ENCODE measurements at regions not wholly inside any gene's neighbourhood (a gene's known extent, or its start where the extent isn't known, plus 50 kb on each side); places are given as distances from the start of the nearest gene placed in this dataset.

- no peaks in the 10 kb centered on the region for H3K4me1 ChIP-seq (ENCODE audit: insufficient read depth)
- no peaks in the 10 kb centered on the region for H3K36me3 ChIP-seq
- no peaks in the 10 kb centered on the region for H3K9me3 ChIP-seq
- DNase-seq = no peak
- H3K27me3 ChIP-seq = no peaks in the 10 kb centered on the region
- WGBS, 3 donors = 22 to 37% (median 29%) methylated on average over 5 of the region's 5 CpGs
- TF ChIP-seq CTCF (IDR thresholded peaks at IDR 0.05) = no peak
- no peak for TF ChIP-seq EP300 (IDR thresholded peaks at IDR 0.05)
- TF ChIP-seq POLR2A (IDR thresholded peaks at IDR 0.05) = no peak
- no peak overlapping the region for H3K27ac ChIP-seq
- no peak overlapping the region for H3K4me3 ChIP-seq
- intact Hi-C loops (cut with DNase I) = no loop called here
Measured at GRCh38 chr9:7375013-7375511, 424.5 kb downstream of the DMAC1 start.

DNA sequence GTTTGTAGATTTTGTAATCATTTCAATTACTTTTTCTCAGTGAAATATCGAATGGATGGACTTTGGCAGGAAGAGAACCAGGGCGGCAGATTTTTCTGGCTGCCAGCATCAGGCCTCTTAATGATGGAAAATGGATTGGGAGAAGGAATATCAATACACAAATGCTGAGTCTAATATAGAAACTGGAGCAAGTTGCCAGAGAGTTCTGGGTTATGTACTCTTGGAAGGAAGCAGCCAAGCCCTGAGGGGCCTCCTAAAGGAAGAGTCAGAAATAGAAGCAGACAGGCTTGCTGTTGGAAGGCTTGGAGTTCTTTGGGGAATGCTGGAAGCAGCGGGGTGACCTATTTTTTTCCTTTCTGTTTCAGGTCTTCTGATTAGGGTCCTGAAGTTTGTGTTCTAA is 428.6 kb downstream of the DMAC1 start:
- TF ChIP-seq EP300 (IDR thresholded peaks at IDR 0.05) = no peak
- TF ChIP-seq POLR2A (IDR thresholded peaks at IDR 0.05) = no peak
- no peak for TF ChIP-seq CTCF (IDR thresholded peaks at IDR 0.05)
- H3K36me3 ChIP-seq = no peaks in the 10 kb centered on the region
- no peak overlapping the region for H3K4me3 ChIP-seq
- WGBS, 3 donors = 83 to 89% (median 87%) methylated on average over 3 of the region's 3 CpGs
- no peak overlapping the region for H3K27ac ChIP-seq
- no peaks in the 10 kb centered on the region for H3K4me1 ChIP-seq (ENCODE audit: insufficient read depth)
- no peaks in the 10 kb centered on the region for H3K9me3 ChIP-seq
- intact Hi-C loops (cut with DNase I) = no loop called here
- H3K27me3 ChIP-seq = no peaks in the 10 kb centered on the region
- DNase-seq = no peak

DNA sequence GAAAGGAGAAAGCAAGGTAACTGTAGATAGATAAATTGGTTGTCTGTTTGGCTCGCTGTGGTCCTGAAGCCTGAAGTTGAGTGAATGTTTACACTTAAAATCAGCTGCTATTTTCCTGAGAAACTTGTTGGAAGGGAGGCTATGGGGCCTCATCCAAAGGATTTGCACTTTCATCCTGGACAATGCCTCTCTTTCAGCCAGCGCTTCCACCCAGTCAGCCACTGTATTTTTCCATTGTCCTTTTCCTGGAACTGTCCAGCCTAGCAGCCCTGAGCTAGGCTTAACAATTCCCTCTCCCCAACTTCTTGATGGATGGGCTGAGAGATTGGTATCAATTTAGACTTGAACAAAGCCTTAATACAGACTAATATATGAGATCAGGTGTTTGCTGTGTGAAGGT is 429.2 kb downstream of the DMAC1 start:
- H3K4me3 ChIP-seq = no peak overlapping the region
- no peaks in the 10 kb centered on the region for H3K9me3 ChIP-seq
- no peak for TF ChIP-seq POLR2A (IDR thresholded peaks at IDR 0.05)
- TF ChIP-seq CTCF (IDR thresholded peaks at IDR 0.05) = no peak
- TF ChIP-seq EP300 (IDR thresholded peaks at IDR 0.05) = no peak
- no peak overlapping the region for H3K27ac ChIP-seq
- H3K36me3 ChIP-seq = no peaks in the 10 kb centered on the region
- WGBS, 3 donors = 81 to 88% (median 85%) methylated on average over 2 of the region's 2 CpGs
- DNase-seq = no peak
- intact Hi-C loops (cut with DNase I) = no loop called here
- H3K4me1 ChIP-seq (ENCODE audit: insufficient read depth) = no peaks in the 10 kb centered on the region
- H3K27me3 ChIP-seq = no peaks in the 10 kb centered on the region

DNA sequence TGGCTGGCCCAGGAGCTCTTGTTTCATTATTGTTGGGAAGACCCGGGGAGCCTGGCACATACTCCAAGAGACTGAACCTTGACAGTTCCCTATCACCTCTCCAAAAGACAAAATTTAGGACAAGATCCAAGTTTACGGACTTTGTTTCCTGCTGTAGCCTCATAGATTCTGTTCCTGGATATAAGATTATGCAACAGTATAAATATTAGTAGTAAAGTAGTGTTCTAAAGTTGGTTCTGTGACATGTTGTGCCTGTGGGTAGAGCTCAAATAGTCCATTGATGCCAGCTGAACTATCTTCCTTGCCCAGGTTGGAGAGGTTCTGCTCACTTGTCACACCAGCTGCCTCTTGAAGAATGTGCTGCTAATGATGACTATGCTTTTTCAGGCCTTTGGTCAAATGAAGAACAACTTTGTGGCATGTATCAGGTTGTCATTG is 430.2 kb downstream of the DMAC1 start:
- no peaks in the 10 kb centered on the region for H3K27me3 ChIP-seq
- intact Hi-C loops (cut with DNase I) = no loop called here
- no peaks in the 10 kb centered on the region for H3K36me3 ChIP-seq
- DNase-seq = no peak
- H3K4me3 ChIP-seq = no peak overlapping the region
- TF ChIP-seq CTCF (IDR thresholded peaks at IDR 0.05) (no peak), POLR2A (IDR thresholded peaks at IDR 0.05) (no peak), EP300 (IDR thresholded peaks at IDR 0.05) (no peak)
- H3K9me3 ChIP-seq = no peaks in the 10 kb centered on the region
- 83 to 94% (median 87%) methylated on average over 2 of the region's 2 CpGs for WGBS, 3 donors
- H3K27ac ChIP-seq = no peak overlapping the region
- no peaks in the 10 kb centered on the region for H3K4me1 ChIP-seq (ENCODE audit: insufficient read depth)
